ENCODE measurements at regions not wholly inside any gene's neighbourhood (a gene's known extent, or its start where the extent isn't known, plus 50 kb on each side); places are given as distances from the start of the nearest gene placed in this dataset.

- Histone ChIP-seq H3K9ac (ENCODE audit: low read length in 2 of 2) (no peak overlapping the region), H3K36me3 (ENCODE audit: control insufficient read depth in 2 of 2, insufficient read depth in 2 of 2, low read length in 2 of 2) (no peaks in the 10 kb centered on the region), H3K27ac (ENCODE audit: low read length) (no peak overlapping the region), H3K4me3 (ENCODE audit: low read length in 2 of 2) (no peak overlapping the region), H3K9me3 (ENCODE audit: control insufficient read depth in 2 of 2, low read length in 2 of 2) (no peaks in the 10 kb centered on the region), H3K27me3 (ENCODE audit: control insufficient read depth in 1 of 2, insufficient read depth in 2 of 2, low read length in 2 of 2) (no peaks in the 10 kb centered on the region), H3K4me1 (ENCODE audit: control insufficient read depth, insufficient read depth, low read length) (no peaks in the 10 kb centered on the region)
Measured at GRCh38 chr2:84029903-84030575, 429.0 kb downstream of the SUCLG1 start.

GRCh38 chr2:84026818-84027217, 432.3 kb downstream of the SUCLG1 start:
- Histone ChIP-seq H3K4me3 (ENCODE audit: low read length in 2 of 2) (no peak overlapping the region), H3K36me3 (ENCODE audit: control insufficient read depth in 2 of 2, insufficient read depth in 2 of 2, low read length in 2 of 2) (no peaks in the 10 kb centered on the region), H3K27ac (ENCODE audit: low read length) (no peak overlapping the region), H3K9me3 (ENCODE audit: control insufficient read depth in 2 of 2, low read length in 2 of 2) (no peaks in the 10 kb centered on the region), H3K27me3 (ENCODE audit: control insufficient read depth in 1 of 2, insufficient read depth in 2 of 2, low read length in 2 of 2) (no peaks in the 10 kb centered on the region), H3K9ac (ENCODE audit: low read length in 2 of 2) (no peak overlapping the region), H3K4me1 (ENCODE audit: control insufficient read depth, insufficient read depth, low read length) (no peaks in the 10 kb centered on the region)

GRCh38 chr2:84022810-84023431, 436.2 kb downstream of the SUCLG1 start:
- no peak overlapping the region for H3K4me3 ChIP-seq (ENCODE audit: low read length in 2 of 2)
- H3K27ac ChIP-seq (ENCODE audit: low read length), result no peak overlapping the region
- no peak overlapping the region for H3K9ac ChIP-seq (ENCODE audit: low read length in 2 of 2)
- no peaks in the 10 kb centered on the region for H3K4me1 ChIP-seq (ENCODE audit: control insufficient read depth, insufficient read depth, low read length)
- no peaks in the 10 kb centered on the region for H3K36me3 ChIP-seq (ENCODE audit: control insufficient read depth in 2 of 2, insufficient read depth in 2 of 2, low read length in 2 of 2)
- no peaks in the 10 kb centered on the region for H3K9me3 ChIP-seq (ENCODE audit: control insufficient read depth in 2 of 2, low read length in 2 of 2)
- H3K27me3 ChIP-seq (ENCODE audit: control insufficient read depth in 1 of 2, insufficient read depth in 2 of 2, low read length in 2 of 2), result no peaks in the 10 kb centered on the region

- no peak overlapping the region for H3K27ac ChIP-seq (ENCODE audit: low read length)
- no peaks in the 10 kb centered on the region for H3K9me3 ChIP-seq (ENCODE audit: control insufficient read depth in 2 of 2, low read length in 2 of 2)
- H3K27me3 ChIP-seq (ENCODE audit: control insufficient read depth in 1 of 2, insufficient read depth in 2 of 2, low read length in 2 of 2), result no peaks in the 10 kb centered on the region
- no peaks in the 10 kb centered on the region for H3K36me3 ChIP-seq (ENCODE audit: control insufficient read depth in 2 of 2, insufficient read depth in 2 of 2, low read length in 2 of 2)
- H3K4me1 ChIP-seq (ENCODE audit: control insufficient read depth, insufficient read depth, low read length), result no peaks in the 10 kb centered on the region
- no peak overlapping the region for H3K9ac ChIP-seq (ENCODE audit: low read length in 2 of 2)
- H3K4me3 ChIP-seq (ENCODE audit: low read length in 2 of 2), result no peak overlapping the region
Measured at GRCh38 chr2:84017010-84017409, 442.1 kb downstream of the SUCLG1 start.

- H3K27ac ChIP-seq (ENCODE audit: low read length), result no peak overlapping the region
- no peaks in the 10 kb centered on the region for H3K27me3 ChIP-seq (ENCODE audit: control insufficient read depth in 1 of 2, insufficient read depth in 2 of 2, low read length in 2 of 2)
- no peaks in the 10 kb centered on the region for H3K36me3 ChIP-seq (ENCODE audit: control insufficient read depth in 2 of 2, insufficient read depth in 2 of 2, low read length in 2 of 2)
- no peak overlapping the region for H3K9ac ChIP-seq (ENCODE audit: low read length in 2 of 2)
- no peak overlapping the region for H3K4me3 ChIP-seq (ENCODE audit: low read length in 2 of 2)
- H3K4me1 ChIP-seq (ENCODE audit: control insufficient read depth, insufficient read depth, low read length), result no peaks in the 10 kb centered on the region
- H3K9me3 ChIP-seq (ENCODE audit: control insufficient read depth in 2 of 2, low read length in 2 of 2), result no peaks in the 10 kb centered on the region
Measured at GRCh38 chr2:84016183-84016582, 442.9 kb downstream of the SUCLG1 start.

- Histone ChIP-seq H3K4me1 (ENCODE audit: control insufficient read depth, insufficient read depth, low read length) (no peaks in the 10 kb centered on the region), H3K27me3 (ENCODE audit: control insufficient read depth in 1 of 2, insufficient read depth in 2 of 2, low read length in 2 of 2) (no peaks in the 10 kb centered on the region), H3K4me3 (ENCODE audit: low read length in 2 of 2) (no peak overlapping the region), H3K36me3 (ENCODE audit: control insufficient read depth in 2 of 2, insufficient read depth in 2 of 2, low read length in 2 of 2) (no peaks in the 10 kb centered on the region), H3K9me3 (ENCODE audit: control insufficient read depth in 2 of 2, low read length in 2 of 2) (no peaks in the 10 kb centered on the region), H3K9ac (ENCODE audit: low read length in 2 of 2) (no peak overlapping the region), H3K27ac (ENCODE audit: low read length) (no peak overlapping the region)
Measured at GRCh38 chr2:83997889-83998288, 461.2 kb downstream of the SUCLG1 start.

GRCh38 chr2:83994633-83995179, 464.4 kb downstream of the SUCLG1 start:
- Histone ChIP-seq H3K9ac (ENCODE audit: low read length in 2 of 2) (no peak overlapping the region), H3K27me3 (ENCODE audit: control insufficient read depth in 1 of 2, insufficient read depth in 2 of 2, low read length in 2 of 2) (no peaks in the 10 kb centered on the region), H3K4me3 (ENCODE audit: low read length in 2 of 2) (no peak overlapping the region), H3K36me3 (ENCODE audit: control insufficient read depth in 2 of 2, insufficient read depth in 2 of 2, low read length in 2 of 2) (no peaks in the 10 kb centered on the region), H3K27ac (ENCODE audit: low read length) (no peak overlapping the region), H3K4me1 (ENCODE audit: control insufficient read depth, insufficient read depth, low read length) (no peaks in the 10 kb centered on the region), H3K9me3 (ENCODE audit: control insufficient read depth in 2 of 2, low read length in 2 of 2) (no peaks in the 10 kb centered on the region)

GRCh38 chr2:83993873-83994632, 465.0 kb downstream of the SUCLG1 start:
- Histone ChIP-seq H3K9ac (ENCODE audit: low read length in 2 of 2) (no peak overlapping the region), H3K27ac (ENCODE audit: low read length) (no peak overlapping the region), H3K4me3 (ENCODE audit: low read length in 2 of 2) (no peak overlapping the region), H3K9me3 (ENCODE audit: control insufficient read depth in 2 of 2, low read length in 2 of 2) (no peaks in the 10 kb centered on the region), H3K27me3 (ENCODE audit: control insufficient read depth in 1 of 2, insufficient read depth in 2 of 2, low read length in 2 of 2) (no peaks in the 10 kb centered on the region), H3K36me3 (ENCODE audit: control insufficient read depth in 2 of 2, insufficient read depth in 2 of 2, low read length in 2 of 2) (no peaks in the 10 kb centered on the region), H3K4me1 (ENCODE audit: control insufficient read depth, insufficient read depth, low read length) (no peaks in the 10 kb centered on the region)

GRCh38 chr2:83991992-83992391, 467.1 kb downstream of the SUCLG1 start:
- H3K4me3 ChIP-seq (ENCODE audit: low read length in 2 of 2), result no peak overlapping the region
- no peak overlapping the region for H3K27ac ChIP-seq (ENCODE audit: low read length)
- H3K9ac ChIP-seq (ENCODE audit: low read length in 2 of 2), result no peak overlapping the region
- no peaks in the 10 kb centered on the region for H3K27me3 ChIP-seq (ENCODE audit: control insufficient read depth in 1 of 2, insufficient read depth in 2 of 2, low read length in 2 of 2)
- H3K4me1 ChIP-seq (ENCODE audit: control insufficient read depth, insufficient read depth, low read length), result no peaks in the 10 kb centered on the region
- no peaks in the 10 kb centered on the region for H3K36me3 ChIP-seq (ENCODE audit: control insufficient read depth in 2 of 2, insufficient read depth in 2 of 2, low read length in 2 of 2)
- no peaks in the 10 kb centered on the region for H3K9me3 ChIP-seq (ENCODE audit: control insufficient read depth in 2 of 2, low read length in 2 of 2)

- Histone ChIP-seq H3K36me3 (ENCODE audit: control insufficient read depth in 2 of 2, insufficient read depth in 2 of 2, low read length in 2 of 2) (no peaks in the 10 kb centered on the region), H3K4me1 (ENCODE audit: control insufficient read depth, insufficient read depth, low read length) (no peaks in the 10 kb centered on the region), H3K4me3 (ENCODE audit: low read length in 2 of 2) (no peak overlapping the region), H3K27me3 (ENCODE audit: control insufficient read depth in 1 of 2, insufficient read depth in 2 of 2, low read length in 2 of 2) (no peaks in the 10 kb centered on the region), H3K9ac (ENCODE audit: low read length in 2 of 2) (no peak overlapping the region), H3K27ac (ENCODE audit: low read length) (no peak overlapping the region), H3K9me3 (ENCODE audit: control insufficient read depth in 2 of 2, low read length in 2 of 2) (no peaks in the 10 kb centered on the region)
Measured at GRCh38 chr2:83990636-83991035, 468.4 kb downstream of the SUCLG1 start.

Measured in stomach smooth muscle (tissue), 2 donors.